Ascending aorta (tissue), 2 donors: ENCODE measurements at regions not wholly inside any gene's neighbourhood (a gene's known extent, or its start where the extent isn't known, plus 50 kb on each side); places are given as distances from the start of the nearest gene placed in this dataset.

Experiments
- DNase-seq, 2 donors: peaks; one replicate each; pipeline ENCODE4 v3.0.0-alpha.2; 2019; ENCODE audit warnings: low spot score in 2 of 2
- H3K27ac ChIP-seq, 2 donors: fragments of 200-600 bp; sonication (generic); one replicate each; pipeline ENCODE4 v1.5.1; 2016 to 2017; ENCODE audit warnings: mild to moderate bottlenecking in 1 of 2
- H3K27me3 ChIP-seq: fragments of 200-600 bp; sonication (generic); one replicate; pipeline ENCODE4 v1.5.1; 2017
- H3K36me3 ChIP-seq, 2 donors: fragments of 200-600 bp; sonication (generic); one replicate each; pipeline ENCODE4 v1.5.1; 2016
- H3K4me1 ChIP-seq, 2 donors: fragments of 200-600 bp; sonication (generic); one replicate each; pipeline ENCODE4 v1.5.1; 2016 to 2017; ENCODE audit warnings: mild to moderate bottlenecking in 1 of 2
- H3K4me3 ChIP-seq, 2 donors: fragments of 200-600 bp; sonication (generic); one replicate each; pipeline ENCODE4 v1.5.1; 2016 to 2017; ENCODE audit warnings: mild to moderate bottlenecking in 1 of 2
- H3K9me3 ChIP-seq, 2 donors: fragments of 200-600 bp; sonication (generic); one replicate each; pipeline ENCODE4 v1.5.1; 2016
- intact Hi-C: fragments of 100-400 bp; cut with DNase I; formaldehyde crosslinking; loops from one replicate; pipeline ENCODE4 v1.15.1; 2023
- TF ChIP-seq, protein P1 (sequence below), 3 experiments: fragments of 200-600 bp in 2 of 3; fragments of 450-650 bp in 1 of 3; sonication (generic) in 2 of 3; IDR thresholded peaks; one replicate each; pipeline ENCODE4 v1.5.1; 2016 to 2019; ENCODE audit warnings: antibody characterized with exemption in 3 of 3, mild to moderate bottlenecking in 1 of 3, moderate library complexity in 1 of 3

DNA sequence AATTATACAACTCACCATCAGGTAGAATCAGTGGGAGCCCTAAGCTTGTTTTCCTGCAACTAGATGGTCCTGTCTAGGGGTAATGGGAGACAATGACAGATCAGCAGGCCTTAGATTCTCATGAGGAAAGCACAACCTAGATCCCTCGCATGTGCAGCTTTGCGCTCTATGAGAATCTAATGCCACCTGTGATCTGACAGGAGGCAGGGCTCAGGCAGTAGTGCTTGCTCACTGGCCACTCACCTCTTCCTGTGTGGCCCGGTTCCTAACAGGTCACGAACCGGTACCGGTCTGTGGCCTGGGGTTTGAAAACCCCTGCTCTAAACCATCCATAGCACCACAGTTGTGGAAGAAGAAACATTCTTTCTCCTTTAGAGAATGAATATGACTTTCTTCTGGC is 242.8 kb upstream of the CXCR4 start:
- no peaks in the 10 kb centered on the region for H3K36me3 ChIP-seq
- H3K27ac ChIP-seq = no peak overlapping the region
- H3K4me3 ChIP-seq = no peak overlapping the region
- no peaks in the 10 kb centered on the region for H3K27me3 ChIP-seq
- H3K9me3 ChIP-seq = no peaks in the 10 kb centered on the region
- no peaks in the 10 kb centered on the region for H3K4me1 ChIP-seq
- TF ChIP-seq, protein P1, sequence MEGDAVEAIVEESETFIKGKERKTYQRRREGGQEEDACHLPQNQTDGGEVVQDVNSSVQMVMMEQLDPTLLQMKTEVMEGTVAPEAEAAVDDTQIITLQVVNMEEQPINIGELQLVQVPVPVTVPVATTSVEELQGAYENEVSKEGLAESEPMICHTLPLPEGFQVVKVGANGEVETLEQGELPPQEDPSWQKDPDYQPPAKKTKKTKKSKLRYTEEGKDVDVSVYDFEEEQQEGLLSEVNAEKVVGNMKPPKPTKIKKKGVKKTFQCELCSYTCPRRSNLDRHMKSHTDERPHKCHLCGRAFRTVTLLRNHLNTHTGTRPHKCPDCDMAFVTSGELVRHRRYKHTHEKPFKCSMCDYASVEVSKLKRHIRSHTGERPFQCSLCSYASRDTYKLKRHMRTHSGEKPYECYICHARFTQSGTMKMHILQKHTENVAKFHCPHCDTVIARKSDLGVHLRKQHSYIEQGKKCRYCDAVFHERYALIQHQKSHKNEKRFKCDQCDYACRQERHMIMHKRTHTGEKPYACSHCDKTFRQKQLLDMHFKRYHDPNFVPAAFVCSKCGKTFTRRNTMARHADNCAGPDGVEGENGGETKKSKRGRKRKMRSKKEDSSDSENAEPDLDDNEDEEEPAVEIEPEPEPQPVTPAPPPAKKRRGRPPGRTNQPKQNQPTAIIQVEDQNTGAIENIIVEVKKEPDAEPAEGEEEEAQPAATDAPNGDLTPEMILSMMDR (IDR thresholded peaks at IDR 0.05) = no peak
- DNase-seq = no peak
- intact Hi-C loops = no loop called here

DNA sequence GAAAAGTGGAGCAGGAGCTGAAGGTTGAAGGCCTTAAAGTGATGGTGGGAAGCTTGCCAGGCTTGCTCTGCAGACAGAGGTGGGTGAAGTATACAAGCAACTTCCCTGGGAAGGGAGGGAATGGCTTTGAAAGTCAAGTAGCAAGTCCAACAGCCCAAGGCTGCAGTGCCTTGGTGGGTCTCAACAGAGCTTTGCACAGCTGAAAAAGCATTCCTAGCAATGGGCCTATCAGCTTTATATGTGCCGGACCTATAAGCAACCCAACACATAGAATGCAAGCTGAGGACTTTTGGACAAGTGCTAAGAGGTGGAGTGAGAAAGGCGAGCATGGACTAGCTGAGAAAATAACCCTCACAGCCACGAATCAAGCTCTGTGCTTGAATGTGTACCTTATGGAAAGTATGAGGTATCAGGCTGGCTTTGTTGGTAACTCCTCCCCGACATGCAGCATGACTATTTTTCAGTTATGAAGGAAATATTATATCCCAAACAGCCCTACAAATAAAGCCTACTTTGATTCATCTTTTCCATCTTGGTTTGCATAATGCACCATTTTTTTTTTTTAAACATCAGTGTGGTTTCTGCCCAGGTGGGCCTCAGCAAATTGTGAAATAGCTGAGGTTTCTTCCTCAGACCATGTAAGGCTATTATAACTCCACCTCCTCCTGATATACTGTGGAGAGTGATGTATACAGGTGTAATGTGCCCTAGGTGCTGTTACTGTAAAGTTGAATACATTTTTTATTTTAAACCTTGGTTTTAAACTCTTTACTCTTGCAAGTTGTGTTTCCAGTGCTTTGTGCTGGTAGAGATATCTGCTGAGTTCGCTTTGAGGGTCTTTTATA is 241.4 kb upstream of the CXCR4 start:
- Histone ChIP-seq H3K27ac (no peak overlapping the region), H3K36me3 (no peaks in the 10 kb centered on the region), H3K9me3 (no peaks in the 10 kb centered on the region), H3K27me3 (no peaks in the 10 kb centered on the region), H3K4me1 (no peaks in the 10 kb centered on the region), H3K4me3 (no peak overlapping the region)
- no peak for DNase-seq
- intact Hi-C loops = no loop called here
- TF ChIP-seq, protein P1 (IDR thresholded peaks at IDR 0.05) = no peak

DNA sequence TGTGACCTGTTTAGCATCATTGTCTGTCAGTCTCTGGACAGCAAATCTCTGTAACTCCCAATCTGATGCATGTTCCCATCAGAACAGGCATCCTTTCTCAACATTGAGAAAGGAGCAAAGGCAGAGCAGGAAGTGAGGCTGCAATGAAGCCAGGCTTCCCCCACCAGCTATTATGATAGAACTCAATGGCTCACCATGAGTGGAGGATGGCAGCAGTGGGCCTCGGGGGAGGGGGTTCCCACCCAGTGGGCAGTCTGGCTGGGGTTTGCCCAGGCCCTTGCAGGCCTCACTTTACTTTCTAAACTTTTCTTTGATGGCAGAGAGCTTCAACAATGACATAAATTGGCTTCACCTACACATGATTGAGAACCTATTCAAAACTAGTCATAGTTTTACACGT is 240.6 kb upstream of the CXCR4 start:
- no peaks in the 10 kb centered on the region for H3K9me3 ChIP-seq
- H3K4me3 ChIP-seq = no peak overlapping the region
- H3K36me3 ChIP-seq = no peaks in the 10 kb centered on the region
- no peak overlapping the region for H3K27ac ChIP-seq
- TF ChIP-seq, protein P1 (IDR thresholded peaks at IDR 0.05) = no peak
- H3K27me3 ChIP-seq = no peaks in the 10 kb centered on the region
- no peaks in the 10 kb centered on the region for H3K4me1 ChIP-seq
- intact Hi-C loops = no loop called here
- DNase-seq = no peak

DNA sequence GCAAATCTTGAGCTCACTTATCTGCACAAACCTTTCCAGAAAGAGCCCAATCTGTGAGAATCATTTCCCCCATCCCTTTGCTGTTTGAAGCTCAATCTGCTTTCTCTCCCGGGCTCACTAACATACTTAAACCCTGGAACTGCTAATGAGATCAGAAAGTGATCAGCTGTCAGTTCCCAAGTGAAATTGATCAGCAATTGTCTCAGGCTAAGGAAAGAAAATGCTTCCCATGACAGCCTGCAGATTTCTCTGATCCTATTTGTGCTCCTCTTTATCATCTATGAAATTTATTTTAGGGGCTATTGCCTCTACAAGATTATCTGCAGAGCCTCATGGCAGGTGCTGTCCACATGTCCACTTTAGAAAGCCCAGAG is 239.0 kb upstream of the CXCR4 start:
- Histone ChIP-seq H3K36me3 (no peaks in the 10 kb centered on the region), H3K9me3 (no peaks in the 10 kb centered on the region), H3K27ac (no peak overlapping the region), H3K4me1 (no peaks in the 10 kb centered on the region), H3K4me3 (no peak overlapping the region), H3K27me3 (no peaks in the 10 kb centered on the region)
- no peak for DNase-seq
- intact Hi-C loops = no loop called here
- TF ChIP-seq, protein P1 (IDR thresholded peaks at IDR 0.05) = no peak

DNA sequence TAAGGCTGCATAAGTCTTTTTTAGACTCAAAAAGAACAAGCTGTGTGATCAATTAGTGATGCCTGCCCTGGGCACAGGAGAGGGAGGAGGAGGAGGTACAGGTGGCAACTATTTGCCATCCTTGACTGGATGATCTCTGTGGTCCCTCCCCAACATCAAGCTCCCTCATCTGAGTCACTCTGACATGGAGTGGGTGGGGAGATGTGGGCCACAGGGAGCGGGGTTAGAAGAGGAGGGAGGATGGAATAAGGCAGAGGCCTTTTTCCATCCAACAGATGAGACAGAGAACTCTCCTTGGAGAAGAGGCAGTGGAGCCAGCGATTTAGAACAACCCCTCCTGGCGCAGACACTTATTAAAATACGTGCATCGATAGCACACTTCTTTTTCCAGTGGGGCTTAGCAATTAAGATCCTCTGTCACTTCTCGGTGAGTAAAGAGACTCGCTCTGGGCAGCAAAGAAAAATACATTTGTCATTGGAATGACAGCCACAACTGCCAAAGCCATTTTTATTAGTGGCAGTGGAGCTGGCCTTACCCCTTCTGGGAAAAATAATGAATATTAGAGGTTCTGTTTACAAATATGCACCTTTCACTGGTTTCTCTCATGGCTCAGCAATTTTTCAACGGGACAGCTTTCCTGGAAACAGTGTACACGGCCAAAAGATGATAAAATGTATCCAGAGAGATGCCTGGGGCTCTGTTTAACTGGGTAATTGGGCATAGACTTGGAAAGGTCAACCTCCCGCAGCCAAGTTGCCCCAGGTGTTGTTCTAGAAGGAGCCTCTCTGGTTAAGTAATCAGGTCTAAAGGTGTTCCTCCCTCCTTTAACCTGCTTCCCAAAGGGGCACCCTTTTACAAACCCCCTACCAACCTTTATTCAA is 238.4 kb upstream of the CXCR4 start:
- H3K27me3 ChIP-seq = no peaks in the 10 kb centered on the region
- no peak for DNase-seq
- no peaks in the 10 kb centered on the region for H3K4me1 ChIP-seq
- H3K9me3 ChIP-seq = no peaks in the 10 kb centered on the region
- TF ChIP-seq, protein P1 (IDR thresholded peaks at IDR 0.05) = no peak
- H3K27ac ChIP-seq = no peak overlapping the region
- no peak overlapping the region for H3K4me3 ChIP-seq
- no peaks in the 10 kb centered on the region for H3K36me3 ChIP-seq
- intact Hi-C loops = no loop called here
